ENCODE measurements at regions not wholly inside any gene's neighbourhood (a gene's known extent, or its start where the extent isn't known, plus 50 kb on each side); places are given as distances from the start of the nearest gene placed in this dataset.

DNA sequence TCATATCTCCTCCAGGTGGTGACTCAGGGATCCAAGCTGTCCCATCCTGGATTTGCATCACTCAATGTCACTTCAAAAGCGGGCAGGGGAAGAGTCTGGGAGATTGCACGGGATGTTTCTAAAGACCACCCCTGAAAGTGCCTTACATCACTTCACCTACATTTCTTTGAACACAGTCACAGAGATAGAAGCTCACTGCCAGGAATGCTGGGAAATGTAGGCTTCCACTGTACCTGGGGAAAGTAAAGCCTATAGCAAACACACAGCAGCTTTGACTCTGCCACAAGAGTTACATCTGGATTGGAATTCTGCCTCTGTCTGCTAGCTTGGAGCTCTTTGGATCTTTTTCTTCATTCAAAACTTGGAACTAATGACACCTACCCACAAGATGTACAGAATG is 300.9 kb downstream of the WDR11 start:
- no peak for DNase-seq (ENCODE audit: low read depth)
- Histone ChIP-seq H3K36me3 (ENCODE audit: control insufficient read depth, insufficient read depth, low read length) (no peaks in the 10 kb centered on the region), H3K4me3 (ENCODE audit: low read depth, low read length) (no peak overlapping the region), H3K27me3 (ENCODE audit: control insufficient read depth, insufficient read depth, low read length) (no peaks in the 10 kb centered on the region)
- TF ChIP-seq, protein P1, sequence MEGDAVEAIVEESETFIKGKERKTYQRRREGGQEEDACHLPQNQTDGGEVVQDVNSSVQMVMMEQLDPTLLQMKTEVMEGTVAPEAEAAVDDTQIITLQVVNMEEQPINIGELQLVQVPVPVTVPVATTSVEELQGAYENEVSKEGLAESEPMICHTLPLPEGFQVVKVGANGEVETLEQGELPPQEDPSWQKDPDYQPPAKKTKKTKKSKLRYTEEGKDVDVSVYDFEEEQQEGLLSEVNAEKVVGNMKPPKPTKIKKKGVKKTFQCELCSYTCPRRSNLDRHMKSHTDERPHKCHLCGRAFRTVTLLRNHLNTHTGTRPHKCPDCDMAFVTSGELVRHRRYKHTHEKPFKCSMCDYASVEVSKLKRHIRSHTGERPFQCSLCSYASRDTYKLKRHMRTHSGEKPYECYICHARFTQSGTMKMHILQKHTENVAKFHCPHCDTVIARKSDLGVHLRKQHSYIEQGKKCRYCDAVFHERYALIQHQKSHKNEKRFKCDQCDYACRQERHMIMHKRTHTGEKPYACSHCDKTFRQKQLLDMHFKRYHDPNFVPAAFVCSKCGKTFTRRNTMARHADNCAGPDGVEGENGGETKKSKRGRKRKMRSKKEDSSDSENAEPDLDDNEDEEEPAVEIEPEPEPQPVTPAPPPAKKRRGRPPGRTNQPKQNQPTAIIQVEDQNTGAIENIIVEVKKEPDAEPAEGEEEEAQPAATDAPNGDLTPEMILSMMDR (IDR thresholded peaks at IDR 0.05; ENCODE audit: insufficient read depth, low read length, poor library complexity, severe bottlenecking) = no peak

DNA sequence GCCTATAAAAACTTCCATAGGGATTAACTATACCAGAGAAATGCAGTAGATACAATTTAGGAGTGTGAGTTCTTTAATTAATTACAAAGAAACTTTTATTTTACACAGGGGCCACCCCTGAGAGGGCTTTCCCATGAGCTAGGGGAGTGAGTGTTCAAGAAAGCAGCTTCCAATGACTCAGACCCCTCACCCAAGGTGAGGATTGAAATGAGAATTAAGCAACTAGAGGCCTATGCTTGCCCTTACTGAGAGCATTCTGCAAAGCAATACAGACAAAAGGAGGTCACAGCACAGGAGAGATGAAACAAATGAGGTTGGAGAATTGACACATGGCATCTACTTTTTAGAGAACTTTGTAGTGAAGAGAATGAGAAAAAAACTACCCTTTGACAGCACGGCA is 301.8 kb downstream of the WDR11 start:
- TF ChIP-seq, protein P1 (IDR thresholded peaks at IDR 0.05; ENCODE audit: insufficient read depth, low read length, poor library complexity, severe bottlenecking) = no peak
- no peak for DNase-seq (ENCODE audit: low read depth)
- H3K27me3 ChIP-seq (ENCODE audit: control insufficient read depth, insufficient read depth, low read length) = no peaks in the 10 kb centered on the region
- no peak overlapping the region for H3K4me3 ChIP-seq (ENCODE audit: low read depth, low read length)
- H3K36me3 ChIP-seq (ENCODE audit: control insufficient read depth, insufficient read depth, low read length) = no peaks in the 10 kb centered on the region

DNA sequence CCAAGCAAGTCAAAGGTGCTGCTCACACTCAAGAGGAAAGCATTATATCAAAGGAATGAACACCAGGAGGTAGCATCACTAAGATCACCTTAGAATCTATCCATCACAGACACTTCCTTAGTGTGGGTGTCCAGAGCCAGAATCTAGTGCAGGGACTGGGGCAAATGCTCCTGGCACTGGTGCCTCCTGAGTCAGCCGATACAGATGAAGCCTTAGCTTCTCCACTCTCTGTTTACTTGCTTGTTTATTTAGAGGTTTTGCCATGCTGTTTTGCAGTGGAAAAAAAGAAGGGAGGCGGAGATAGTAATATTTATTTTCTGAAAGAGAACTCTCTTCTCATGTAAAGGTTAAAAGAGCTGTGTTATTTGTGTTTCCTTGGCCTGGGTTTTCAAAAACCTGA is 303.1 kb downstream of the WDR11 start:
- Histone ChIP-seq H3K4me3 (ENCODE audit: low read depth, low read length) (no peak overlapping the region), H3K36me3 (ENCODE audit: control insufficient read depth, insufficient read depth, low read length) (no peaks in the 10 kb centered on the region), H3K27me3 (ENCODE audit: control insufficient read depth, insufficient read depth, low read length) (no peaks in the 10 kb centered on the region)
- TF ChIP-seq, protein P1 (IDR thresholded peaks at IDR 0.05; ENCODE audit: insufficient read depth, low read length, poor library complexity, severe bottlenecking) = no peak
- no peak for DNase-seq (ENCODE audit: low read depth)

DNA sequence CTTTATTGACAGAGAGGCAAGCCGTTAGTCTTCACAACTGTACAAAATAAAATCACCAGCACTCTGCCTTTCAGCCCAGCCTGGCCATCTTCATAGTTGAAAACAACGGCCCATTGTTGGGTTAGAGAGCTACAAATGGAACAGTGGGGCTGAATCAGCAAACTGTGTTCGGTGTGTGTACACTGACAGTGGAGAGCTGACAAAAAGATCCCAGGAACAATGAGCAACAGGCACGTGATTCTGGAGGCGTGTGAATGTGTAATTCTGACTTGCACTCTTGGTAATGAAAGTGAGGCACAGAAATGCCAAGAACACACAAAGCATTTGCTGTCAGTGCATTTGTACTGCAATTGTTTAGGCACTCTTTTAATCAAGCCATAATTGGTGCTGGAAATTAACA is 303.7 kb downstream of the WDR11 start:
- Histone ChIP-seq H3K4me3 (ENCODE audit: low read depth, low read length) (no peak overlapping the region), H3K27me3 (ENCODE audit: control insufficient read depth, insufficient read depth, low read length) (no peaks in the 10 kb centered on the region), H3K36me3 (ENCODE audit: control insufficient read depth, insufficient read depth, low read length) (no peaks in the 10 kb centered on the region)
- TF ChIP-seq, protein P1 (IDR thresholded peaks at IDR 0.05; ENCODE audit: insufficient read depth, low read length, poor library complexity, severe bottlenecking) = no peak
- DNase-seq (ENCODE audit: low read depth) = peak; percentile 25

DNA sequence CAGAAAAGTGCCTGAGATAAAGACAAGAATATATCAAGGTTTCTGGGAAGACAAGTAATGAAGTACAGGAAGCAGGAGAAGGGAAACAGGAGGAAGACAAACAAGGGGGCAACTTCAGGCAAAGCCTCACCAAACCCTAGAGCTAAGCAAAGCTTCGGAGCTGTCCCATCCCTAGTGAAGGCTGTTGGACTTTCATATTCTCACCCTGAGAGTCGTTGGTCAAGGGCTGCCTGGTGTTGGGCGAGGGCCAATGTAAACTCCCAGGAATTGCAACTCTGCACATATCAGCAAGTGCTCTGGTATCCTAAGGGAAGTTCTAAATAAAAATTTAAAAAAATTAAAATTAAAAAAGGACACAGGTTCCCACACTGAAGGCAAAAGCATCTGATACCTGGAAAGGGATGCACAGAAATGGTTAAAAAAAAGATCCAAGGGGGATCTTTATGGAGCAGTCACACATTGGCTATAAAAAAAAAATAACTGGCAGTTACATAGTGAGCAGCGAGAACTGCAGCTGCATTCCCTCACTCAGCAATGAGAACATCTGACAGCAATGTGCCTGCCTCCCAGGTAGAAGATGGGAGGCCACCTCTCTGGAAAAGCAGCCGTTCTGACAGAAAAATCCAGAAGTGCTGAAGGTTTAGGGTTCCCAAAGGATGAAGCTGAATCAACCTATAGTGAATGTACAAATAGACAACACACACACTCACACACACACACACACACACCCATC is 304.7 kb downstream of the WDR11 start:
- TF ChIP-seq, protein P1 (IDR thresholded peaks at IDR 0.05; ENCODE audit: insufficient read depth, low read length, poor library complexity, severe bottlenecking) = no peak
- Histone ChIP-seq H3K36me3 (ENCODE audit: control insufficient read depth, insufficient read depth, low read length) (no peaks in the 10 kb centered on the region), H3K4me3 (ENCODE audit: low read depth, low read length) (no peak overlapping the region), H3K27me3 (ENCODE audit: control insufficient read depth, insufficient read depth, low read length) (no peaks in the 10 kb centered on the region)
- no peak for DNase-seq (ENCODE audit: low read depth)

DNA sequence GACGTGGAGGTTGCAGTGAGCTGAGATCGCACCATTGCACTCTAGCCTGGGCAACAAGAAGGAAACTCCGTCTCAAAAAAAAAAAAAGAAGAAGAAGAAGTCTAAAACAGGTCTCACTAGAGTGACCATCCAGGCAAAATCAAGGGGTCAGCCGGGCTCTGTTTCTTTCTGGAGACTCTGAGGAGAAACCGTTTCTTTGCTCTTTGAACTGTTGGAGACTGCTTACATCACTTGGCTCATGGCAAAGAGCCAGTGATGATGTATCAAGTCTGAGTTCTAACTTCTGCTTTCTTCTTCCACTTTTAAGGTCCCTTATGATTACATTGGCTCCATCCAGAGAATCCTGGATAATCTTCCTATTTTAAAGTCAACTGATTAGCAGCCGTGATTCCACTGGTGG is 306.8 kb downstream of the WDR11 start:
- TF ChIP-seq, protein P1 (IDR thresholded peaks at IDR 0.05; ENCODE audit: insufficient read depth, low read length, poor library complexity, severe bottlenecking) = no peak
- no peak overlapping the region for H3K4me3 ChIP-seq (ENCODE audit: low read depth, low read length)
- H3K27me3 ChIP-seq (ENCODE audit: control insufficient read depth, insufficient read depth, low read length) = no peaks in the 10 kb centered on the region
- no peak for DNase-seq (ENCODE audit: low read depth)
- no peaks in the 10 kb centered on the region for H3K36me3 ChIP-seq (ENCODE audit: control insufficient read depth, insufficient read depth, low read length)

Measured in kidney epithelial cell (primary cell).